HCT116 (cell line): ENCODE measurements at regions not wholly inside any gene's neighbourhood (a gene's known extent, or its start where the extent isn't known, plus 50 kb on each side); places are given as distances from the start of the nearest gene placed in this dataset.

Source experiments
- ATAC-seq: fragments of 200-7000 bp; cut with Tn5 transposase; 2 replicates; pipeline ENCODE4 v1.9.1; 2020; ENCODE audit warnings: mild to moderate bottlenecking, moderate library complexity
- BruUV-seq: library from RNA; stranded (reverse); fragments of 400-500 nt; replicated peaks from 2 replicates; lab custom pipeline; 2021; lab: Mats Ljungman, UMichigan
- CTCF ChIA-PET: fragments of 300-600 bp; sonication (Branson Sonifier 250); formaldehyde crosslinking; loops from one replicate; lab custom pipeline; 2021; ENCODE audit warnings: antibody characterized with exemption; lab: Charles Lee
- POLR2A ChIA-PET: fragments of 300-600, 350-600 bp; sonication (Branson Sonifier 250); formaldehyde crosslinking; loops from one replicate; lab custom pipeline; 2021; ENCODE audit warnings: antibody characterized with exemption; lab: Charles Lee
- RAD21 ChIA-PET, 2 experiments: fragments of 300-600 bp; sonication (Branson Sonifier 250); formaldehyde crosslinking; loops; one replicate each; lab custom pipeline; 2023; ENCODE audit warnings: low total read pairs in 2 of 2; ENCODE audit not compliant: uncharacterized antibody in 2 of 2, unreplicated experiment in 2 of 2, low non-redundant PET in 1 of 2; lab: Charles Lee
- DNase-seq: peaks from one replicate; pipeline ENCODE4 v3.0.0-alpha.2; 2010; ENCODE audit warnings: low read depth, low spot score
- H2AFZ ChIP-seq: fragments of 200-600 bp; shearing (Covaris generic), sonication (generic); 2 replicates; pipeline ENCODE4 v1.6.1; 2017; ENCODE audit warnings: low read depth, mixed run types, mixed read lengths, antibody characterized with exemption, low read length; ENCODE audit not compliant: poor library complexity, severe bottlenecking
- H3K27ac ChIP-seq: 2 replicates; pipeline ENCODE4 v1.5.1; 2012; ENCODE audit warnings: low read depth, low read length
- H3K27me3 ChIP-seq: fragments of 200-600 bp; sonication (generic); 2 replicates; pipeline ENCODE4 v1.6.1; 2016; ENCODE audit warnings: mixed run types, low read length, mixed read lengths; ENCODE audit not compliant: insufficient read depth
- H3K36me3 ChIP-seq, 2 experiments: fragments of 200-500 bp in 1 of 2; fragments of 200-600 bp in 1 of 2; sonication (Bioruptor generic) in 1 of 2; sonication (generic) in 1 of 2; 2 replicates each; pipeline versions ENCODE4 v1.5.1 to v1.6.1; 2014 to 2016; ENCODE audit warnings: low read length in 2 of 2, inconsistent platforms in 1 of 2, mixed read lengths in 1 of 2, mixed run types in 1 of 2; ENCODE audit not compliant: insufficient read depth in 2 of 2, control insufficient read depth in 1 of 2
- H3K4me1 ChIP-seq, 2 experiments: fragments of 200-600 bp in 1 of 2; sonication (generic) in 1 of 2; 2 replicates each; pipeline versions ENCODE4 v1.5.1 to v1.6.1; 2012 to 2017; ENCODE audit warnings: low read length in 2 of 2, inconsistent platforms in 1 of 2, mild to moderate bottlenecking in 1 of 2, mixed read lengths in 1 of 2, mixed run types in 1 of 2, moderate library complexity in 1 of 2; ENCODE audit not compliant: insufficient read depth in 2 of 2, control insufficient read depth in 1 of 2
- H3K4me2 ChIP-seq: fragments of 200-600 bp; sonication (generic); 2 replicates; pipeline ENCODE4 v1.6.1; 2017; ENCODE audit warnings: mixed run types, low read length, mixed read lengths
- H3K4me3 ChIP-seq, 2 experiments: fragments of 200-600 bp in 1 of 2; sonication (generic) in 1 of 2; replicated peaks in 1 of 2; 2 replicates each; pipeline ENCODE4 v1.5.1; 2011 to 2016; ENCODE audit warnings: low read length in 2 of 2, control low read depth in 1 of 2, low read depth in 1 of 2, mild to moderate bottlenecking in 1 of 2, mixed read lengths in 1 of 2, mixed run types in 1 of 2
- H3K79me2 ChIP-seq: fragments of 200-600 bp; sonication (generic); 2 replicates; pipeline ENCODE4 v1.6.1; 2017; ENCODE audit warnings: mild to moderate bottlenecking, mixed run types, low read length, moderate library complexity, mixed read lengths; ENCODE audit not compliant: insufficient read depth
- H3K9ac ChIP-seq: fragments of 200-600 bp; sonication (generic); 2 replicates; pipeline ENCODE4 v1.6.1; 2016; ENCODE audit warnings: low read length, mixed read lengths
- H3K9me2 ChIP-seq: fragments of 200-600 bp; sonication (generic), shearing (Covaris generic); 2 replicates; pipeline ENCODE4 v1.6.1; 2017; ENCODE audit warnings: mixed run types, mild to moderate bottlenecking, moderate library complexity; ENCODE audit not compliant: insufficient read depth
- H3K9me3 ChIP-seq, 2 experiments: fragments of 200-500 bp in 1 of 2; fragments of 200-600 bp in 1 of 2; sonication (Bioruptor generic) in 1 of 2; sonication (generic) in 1 of 2; 2 replicates each; pipeline ENCODE4 v1.6.1; 2014 to 2017; ENCODE audit warnings: low read length in 2 of 2, mixed read lengths in 2 of 2, inconsistent platforms in 1 of 2, low read depth in 1 of 2, mild to moderate bottlenecking in 1 of 2, mixed run types in 1 of 2, moderate library complexity in 1 of 2; ENCODE audit not compliant: control insufficient read depth in 1 of 2, insufficient read depth in 1 of 2
- H4K20me1 ChIP-seq: fragments of 200-600 bp; sonication (generic), shearing (Covaris generic); 2 replicates; pipeline ENCODE4 v1.6.1; 2017; ENCODE audit warnings: mixed run types, mild to moderate bottlenecking, moderate library complexity; ENCODE audit not compliant: insufficient read depth
- EGR1 ChIP-seq: IDR thresholded peaks from 2 replicates; pipeline ENCODE4 v1.6.1; 2012; ENCODE audit warnings: low read depth
- EZH2 ChIP-seq: fragments of 200-600 bp; sonication (generic); IDR thresholded peaks from 2 replicates; pipeline ENCODE4 v1.6.1; 2017; ENCODE audit warnings: antibody characterized with exemption, mixed run types
- EZH2phosphoT487 ChIP-seq: fragments of 200-600 bp; IDR thresholded peaks from 2 replicates; pipeline ENCODE4 v1.6.1; 2018; ENCODE audit warnings: antibody characterized with exemption, borderline replicate concordance
- POLR2AphosphoS5 ChIP-seq: IDR thresholded peaks from 2 replicates; pipeline ENCODE4 v1.6.1; 2011; ENCODE audit warnings: mild to moderate bottlenecking, low read depth, low read length, moderate library complexity
- RAD21 ChIP-seq: IDR thresholded peaks from 2 replicates; pipeline ENCODE4 v1.6.1; 2012; ENCODE audit warnings: low read depth, mild to moderate bottlenecking
- SIN3A ChIP-seq: IDR thresholded peaks from 2 replicates; pipeline ENCODE4 v1.6.1; 2012; ENCODE audit warnings: low read depth
- YY1 ChIP-seq: IDR thresholded peaks from 2 replicates; pipeline ENCODE4 v1.6.1; 2011; ENCODE audit warnings: low read length, low read depth, moderate library complexity, mild to moderate bottlenecking; ENCODE audit not compliant: insufficient replicate concordance; ENCODE audit errors: extremely low read depth
- ZBTB33 ChIP-seq: IDR thresholded peaks from 2 replicates; pipeline ENCODE4 v1.6.1; 2011; ENCODE audit warnings: mild to moderate bottlenecking, low read length, moderate library complexity; ENCODE audit not compliant: insufficient replicate concordance; ENCODE audit errors: extremely low read depth
- ZFX ChIP-seq: fragments of 450-650 bp; IDR thresholded peaks from 2 replicates; pipeline ENCODE4 v1.6.1; 2017
- intact Hi-C: fragments of 100-400 bp; cut with micrococcal nuclease; formaldehyde crosslinking; loops from 2 replicates; pipeline ENCODE4 v1.10.0; 2022
- TF ChIP-seq, protein P1 (sequence below): IDR thresholded peaks from 2 replicates; pipeline ENCODE4 v1.6.1; 2012; ENCODE audit warnings: low read depth

DNA sequence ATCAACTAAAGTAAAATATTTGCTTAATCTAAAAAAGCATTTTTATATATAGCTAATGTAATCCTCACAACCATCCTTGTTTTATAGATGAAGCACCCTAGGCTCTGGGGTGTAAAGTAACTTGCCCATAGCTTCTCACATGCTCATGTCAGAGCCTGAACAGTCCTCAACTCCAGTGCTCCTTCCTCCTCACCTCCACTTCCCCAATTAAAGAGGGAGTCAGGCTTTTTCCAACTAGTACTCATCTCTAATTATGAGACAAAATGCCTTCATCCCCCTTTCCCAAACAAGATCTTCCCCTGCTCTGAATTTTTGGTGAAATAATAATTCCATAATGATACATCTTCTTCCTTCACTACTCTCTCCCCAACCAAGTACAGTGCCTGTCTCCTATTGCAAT is 290.8 kb upstream of the PRDM1 start:
- no peaks in the 10 kb centered on the region for H3K36me3 ChIP-seq
- TF ChIP-seq EZH2phosphoT487: no peak
- TF ChIP-seq SIN3A: no peak
- TF ChIP-seq EZH2: no peak
- TF ChIP-seq, protein P1, sequence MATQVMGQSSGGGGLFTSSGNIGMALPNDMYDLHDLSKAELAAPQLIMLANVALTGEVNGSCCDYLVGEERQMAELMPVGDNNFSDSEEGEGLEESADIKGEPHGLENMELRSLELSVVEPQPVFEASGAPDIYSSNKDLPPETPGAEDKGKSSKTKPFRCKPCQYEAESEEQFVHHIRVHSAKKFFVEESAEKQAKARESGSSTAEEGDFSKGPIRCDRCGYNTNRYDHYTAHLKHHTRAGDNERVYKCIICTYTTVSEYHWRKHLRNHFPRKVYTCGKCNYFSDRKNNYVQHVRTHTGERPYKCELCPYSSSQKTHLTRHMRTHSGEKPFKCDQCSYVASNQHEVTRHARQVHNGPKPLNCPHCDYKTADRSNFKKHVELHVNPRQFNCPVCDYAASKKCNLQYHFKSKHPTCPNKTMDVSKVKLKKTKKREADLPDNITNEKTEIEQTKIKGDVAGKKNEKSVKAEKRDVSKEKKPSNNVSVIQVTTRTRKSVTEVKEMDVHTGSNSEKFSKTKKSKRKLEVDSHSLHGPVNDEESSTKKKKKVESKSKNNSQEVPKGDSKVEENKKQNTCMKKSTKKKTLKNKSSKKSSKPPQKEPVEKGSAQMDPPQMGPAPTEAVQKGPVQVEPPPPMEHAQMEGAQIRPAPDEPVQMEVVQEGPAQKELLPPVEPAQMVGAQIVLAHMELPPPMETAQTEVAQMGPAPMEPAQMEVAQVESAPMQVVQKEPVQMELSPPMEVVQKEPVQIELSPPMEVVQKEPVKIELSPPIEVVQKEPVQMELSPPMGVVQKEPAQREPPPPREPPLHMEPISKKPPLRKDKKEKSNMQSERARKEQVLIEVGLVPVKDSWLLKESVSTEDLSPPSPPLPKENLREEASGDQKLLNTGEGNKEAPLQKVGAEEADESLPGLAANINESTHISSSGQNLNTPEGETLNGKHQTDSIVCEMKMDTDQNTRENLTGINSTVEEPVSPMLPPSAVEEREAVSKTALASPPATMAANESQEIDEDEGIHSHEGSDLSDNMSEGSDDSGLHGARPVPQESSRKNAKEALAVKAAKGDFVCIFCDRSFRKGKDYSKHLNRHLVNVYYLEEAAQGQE: no peak
- no peak for TF ChIP-seq RAD21
- H3K9me3 ChIP-seq: no peaks in the 10 kb centered on the region
- H3K4me2 ChIP-seq: no peak overlapping the region
- no peak overlapping the region for H3K4me3 ChIP-seq
- no peak overlapping the region for H3K9ac ChIP-seq
- H2AFZ ChIP-seq: no peak overlapping the region
- DNase-seq (no peak), ATAC-seq (no peak)
- intact Hi-C loops: no loop called here
- ChIA-PET POLR2A (no interaction called here), RAD21 (interaction anchor here in 1 of 2 experiments (0.7 kb wide), 1 partner anchor 289 kb away, joined by 6 read pairs; no protein-coding TSS in a partner anchor), CTCF (no interaction called here)
- H4K20me1 ChIP-seq: no peaks in the 10 kb centered on the region
- H3K9me2 ChIP-seq: no peaks in the 10 kb centered on the region
- peaks cover 0 to 21% of the 10 kb centered on the region in 2 experiments; a peak in 2 of 4 replicates for H3K4me1 ChIP-seq
- BruUV-seq: no TSS peak
- no peak overlapping the region for H3K27ac ChIP-seq
- H3K27me3 ChIP-seq: no peaks in the 10 kb centered on the region
- H3K79me2 ChIP-seq: no peaks in the 10 kb centered on the region

GRCh38 chr6:105794870-105795269 is 291.3 kb upstream of the PRDM1 start:
- no peaks in the 10 kb centered on the region for H3K27me3 ChIP-seq
- H3K36me3 ChIP-seq: no peaks in the 10 kb centered on the region
- BruUV-seq: no TSS peak
- RAD21 ChIA-PET: interaction anchor here in 1 of 2 experiments (0.7 kb wide), 1 partner anchor 289 kb away, joined by 6 read pairs; no protein-coding TSS in a partner anchor
- H4K20me1 ChIP-seq: no peaks in the 10 kb centered on the region
- no peak overlapping the region for H3K27ac ChIP-seq
- DNase-seq (no peak), ATAC-seq (no peak)
- H3K4me1 ChIP-seq: peaks cover 0 to 21% of the 10 kb centered on the region in 2 experiments; a peak in 2 of 4 replicates
- CTCF ChIA-PET: interaction anchor here (0.7 kb wide), 1 partner anchor 20 kb away, joined by 3 read pairs; no protein-coding TSS in a partner anchor
- intact Hi-C loops: no loop called here
- POLR2A ChIA-PET: no interaction called here
- H2AFZ ChIP-seq: no peak overlapping the region
- H3K4me3 ChIP-seq: no peak overlapping the region
- no peak overlapping the region for H3K9ac ChIP-seq
- H3K9me2 ChIP-seq: no peaks in the 10 kb centered on the region
- TF ChIP-seq YY1 (no peak), POLR2AphosphoS5 (no peak), SIN3A (no peak), ZFX (no peak), EGR1 (no peak), ZBTB33 (no peak)
- H3K4me2 ChIP-seq: no peak overlapping the region
- H3K9me3 ChIP-seq: no peaks in the 10 kb centered on the region
- H3K79me2 ChIP-seq: no peaks in the 10 kb centered on the region
